CD4-positive, alpha-beta T cell (primary cell): ENCODE measurements at regions not wholly inside any gene's neighbourhood (a gene's known extent, or its start where the extent isn't known, plus 50 kb on each side); places are given as distances from the start of the nearest gene placed in this dataset.

ENCODE experiments used
- ATAC-seq: fragments of 200-7000 bp; cut with Tn5 transposase; one replicate; pipeline ENCODE4 v1.10.0; 2022; ENCODE audit warnings: mild to moderate bottlenecking; ENCODE audit not compliant: poor library complexity
- CTCF ChIA-PET: fragments of 350-600 bp; sonication (Branson Sonifier 250); formaldehyde crosslinking; loops from one replicate; lab custom pipeline; 2021; ENCODE audit warnings: antibody characterized with exemption, inconsistent platforms; lab: Charles Lee
- POLR2A ChIA-PET: fragments of 350-600 bp; sonication (Branson Sonifier 250); formaldehyde crosslinking; loops from one replicate; lab custom pipeline; 2021; ENCODE audit warnings: antibody characterized with exemption, inconsistent platforms; lab: Charles Lee
- DNase-seq, 14 experiments: peaks; one replicate each; pipeline ENCODE4 v3.0.0-alpha.2; 2013 to 2020; ENCODE audit warnings: mixed read lengths in 2 of 14
- H3K27ac ChIP-seq, 2 donors: one replicate each; pipeline versions ENCODE4 v1.5.1 to v1.7.0; 2013; ENCODE audit warnings: low read length in 2 of 2, low read depth in 1 of 2, mild to moderate bottlenecking in 1 of 2
- H3K27me3 ChIP-seq, 2 experiments: 1 replicate in 1 of 2; 2 replicates in 1 of 2; pipeline versions ENCODE4 v1.6.1 to v1.7.0; 2013; ENCODE audit warnings: low read length in 2 of 2, control low read depth in 1 of 2, mild to moderate bottlenecking in 1 of 2, moderate library complexity in 1 of 2; ENCODE audit not compliant: insufficient read depth in 2 of 2, control insufficient read depth in 1 of 2
- H3K36me3 ChIP-seq: one replicate; pipeline ENCODE4 v1.6.1; 2013; ENCODE audit warnings: low read length, control low read depth; ENCODE audit not compliant: insufficient read depth
- H3K4me1 ChIP-seq: one replicate; pipeline ENCODE4 v1.6.1; 2013; ENCODE audit warnings: low read length, control low read depth; ENCODE audit not compliant: insufficient read depth
- H3K4me3 ChIP-seq: one replicate; pipeline ENCODE4 v1.5.1; 2013; ENCODE audit warnings: mild to moderate bottlenecking, low read length, moderate library complexity
- H3K9me3 ChIP-seq, 2 experiments: 1 replicate in 1 of 2; 2 replicates in 1 of 2; pipeline versions ENCODE4 v1.6.1 to v1.7.0; 2013; ENCODE audit warnings: low read length in 2 of 2, mild to moderate bottlenecking in 2 of 2, control low read depth in 1 of 2, moderate library complexity in 1 of 2; ENCODE audit not compliant: control insufficient read depth in 1 of 2, insufficient read depth in 1 of 2
- H3K27ac Mint-ChIP-seq: one replicate; pipeline ENCODE4 v1.8.0; 2020; ENCODE audit warnings: mixed read lengths
- H3K27me3 Mint-ChIP-seq: one replicate; pipeline ENCODE4 v1.8.0; 2021; ENCODE audit warnings: mixed read lengths
- H3K36me3 Mint-ChIP-seq: one replicate; pipeline ENCODE4 v1.8.0; 2021; ENCODE audit warnings: low read depth, mixed read lengths
- H3K4me1 Mint-ChIP-seq: one replicate; pipeline ENCODE4 v1.8.0; 2021; ENCODE audit warnings: low read depth, mixed read lengths
- H3K4me3 Mint-ChIP-seq: one replicate; pipeline ENCODE4 v1.8.0; 2020; ENCODE audit warnings: mild to moderate bottlenecking, mixed read lengths
- H3K9me3 Mint-ChIP-seq: one replicate; pipeline ENCODE4 v1.8.0; 2020; ENCODE audit warnings: mixed read lengths
- CTCF ChIP-seq: fragments of 200-600 bp; IDR thresholded peaks from one replicate; pipeline ENCODE4 v1.8.0; 2022; ENCODE audit warnings: antibody characterized with exemption, mild to moderate bottlenecking
- intact Hi-C, 2 experiments: fragments of 100-400 bp; cut with DNase I in 1 of 2; cut with micrococcal nuclease in 1 of 2; formaldehyde crosslinking; loops; one replicate each; pipeline versions ENCODE4 v1.15.1 to v1.9.0; 2023 to 2025; cut with DNase I, micrococcal nuclease

DNA sequence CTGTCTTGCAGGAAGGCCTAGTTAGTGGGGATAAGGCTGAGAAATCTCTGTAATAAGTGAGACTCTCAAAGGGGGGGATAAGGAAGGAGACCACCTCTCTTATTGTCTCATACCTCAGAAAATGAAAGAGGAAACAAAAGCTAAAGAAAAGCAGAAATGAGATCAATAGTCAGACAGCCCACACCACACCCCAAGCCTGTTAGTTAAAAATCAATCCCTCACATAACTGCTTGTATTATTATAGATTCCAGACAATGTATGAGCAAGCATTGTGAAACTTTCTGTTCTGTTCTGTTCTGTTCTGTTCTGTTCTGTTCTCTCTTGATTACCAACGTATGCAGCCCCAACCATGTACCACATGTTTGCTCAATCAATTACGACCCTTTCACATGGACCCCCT is 792.5 kb upstream of the TSPY4 start:
- intact Hi-C loops = no loop called here
- H3K4me3 ChIP-seq = no peak overlapping the region
- Mint-ChIP-seq H3K9me3 (no peaks in the 10 kb centered on the region), H3K27ac (no peak overlapping the region), H3K4me3 (no peak overlapping the region), H3K4me1 (no peaks in the 10 kb centered on the region), H3K36me3 (no peaks in the 10 kb centered on the region), H3K27me3 (no peaks in the 10 kb centered on the region)
- no peaks in the 10 kb centered on the region for H3K9me3 ChIP-seq
- no peaks in the 10 kb centered on the region for H3K27me3 ChIP-seq
- ATAC-seq (no peak), DNase-seq (no peak)
- no peaks in the 10 kb centered on the region for H3K4me1 ChIP-seq
- no peaks in the 10 kb centered on the region for H3K36me3 ChIP-seq
- CTCF ChIA-PET = no interaction called here
- H3K27ac ChIP-seq = no peak overlapping the region
- POLR2A ChIA-PET = no interaction called here
- TF ChIP-seq CTCF = no peak

DNA sequence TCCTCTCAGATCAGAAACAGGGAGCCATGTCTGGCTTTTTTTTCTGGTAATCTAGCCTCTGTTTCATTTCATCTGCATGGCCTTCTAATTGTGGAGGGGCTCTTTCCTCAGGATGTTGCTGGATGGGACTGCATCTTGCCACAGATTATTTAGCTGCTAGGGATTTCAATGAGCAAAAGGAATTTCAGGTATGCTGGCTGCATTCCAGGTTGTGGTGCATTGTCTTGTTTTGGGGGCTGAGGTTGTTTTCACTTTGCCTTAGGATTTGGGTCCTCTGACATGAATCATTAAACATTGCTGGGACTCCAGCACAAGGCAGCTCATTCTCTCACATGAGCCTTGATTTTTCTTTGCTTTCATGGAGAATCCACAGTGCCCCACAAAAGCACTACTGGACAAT is 789.3 kb upstream of the TSPY4 start:
- CTCF ChIA-PET = no interaction called here

DNA sequence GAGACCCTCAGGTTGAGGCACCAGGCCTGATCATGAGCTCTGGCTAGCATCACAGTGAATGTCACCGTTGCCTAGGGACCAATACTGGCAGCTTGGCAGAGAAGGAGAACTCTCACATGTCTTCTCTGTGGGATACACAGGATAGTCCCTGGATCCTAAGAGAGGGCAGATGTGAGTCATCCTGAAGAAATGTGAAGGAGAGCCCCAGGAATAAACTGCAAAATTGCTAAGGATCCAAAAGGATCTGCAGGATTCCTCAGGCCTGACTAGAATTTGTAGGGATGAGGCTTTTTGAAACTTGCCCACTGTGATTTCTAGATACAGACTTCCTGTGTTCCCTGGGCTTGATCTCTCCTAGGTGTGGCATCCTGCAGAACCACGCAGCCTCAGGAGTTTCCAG is 785.9 kb upstream of the TSPY4 start:
- Mint-ChIP-seq H3K9me3 (no peaks in the 10 kb centered on the region), H3K27me3 (no peaks in the 10 kb centered on the region), H3K36me3 (no peaks in the 10 kb centered on the region), H3K4me1 (no peaks in the 10 kb centered on the region), H3K27ac (no peak overlapping the region), H3K4me3 (no peak overlapping the region)
- intact Hi-C loops = no loop called here
- ChIA-PET POLR2A (no interaction called here), CTCF (no interaction called here)
- Histone ChIP-seq H3K27ac (no peak overlapping the region), H3K4me3 (no peak overlapping the region), H3K36me3 (no peaks in the 10 kb centered on the region), H3K27me3 (no peaks in the 10 kb centered on the region), H3K4me1 (no peaks in the 10 kb centered on the region), H3K9me3 (no peaks in the 10 kb centered on the region)
- DNase-seq = no peak
- ATAC-seq = no peak
- TF ChIP-seq CTCF = no peak

More for the DNA sequence above, 789.3 kb upstream of the TSPY4 start:
- Histone ChIP-seq H3K27ac (no peak overlapping the region), H3K27me3 (no peaks in the 10 kb centered on the region), H3K36me3 (no peaks in the 10 kb centered on the region), H3K4me1 (no peaks in the 10 kb centered on the region), H3K9me3 (no peaks in the 10 kb centered on the region), H3K4me3 (no peak overlapping the region)
- DNase-seq = no peak
- POLR2A ChIA-PET = no interaction called here
- Mint-ChIP-seq H3K27ac (no peak overlapping the region), H3K36me3 (no peaks in the 10 kb centered on the region), H3K27me3 (no peaks in the 10 kb centered on the region), H3K4me1 (no peaks in the 10 kb centered on the region), H3K4me3 (no peak overlapping the region), H3K9me3 (no peaks in the 10 kb centered on the region)
- TF ChIP-seq CTCF = no peak
- intact Hi-C loops = no loop called here
- ATAC-seq = no peak
